Muscle of back (tissue), 3 donors: ENCODE measurements at regions not wholly inside any gene's neighbourhood (a gene's known extent, or its start where the extent isn't known, plus 50 kb on each side); places are given as distances from the start of the nearest gene placed in this dataset.
"Not testable (repeated sequence)": the region's sequence is repeated elsewhere in the genome, so short reads cannot be mapped to it uniquely, and the experiment has no call there.

ENCODE experiments used
- DNase-seq, 3 donors: peaks; one replicate each; pipeline versions ENCODE4 v3.0.0 to v3.0.0-alpha.2; 2013

DNA sequence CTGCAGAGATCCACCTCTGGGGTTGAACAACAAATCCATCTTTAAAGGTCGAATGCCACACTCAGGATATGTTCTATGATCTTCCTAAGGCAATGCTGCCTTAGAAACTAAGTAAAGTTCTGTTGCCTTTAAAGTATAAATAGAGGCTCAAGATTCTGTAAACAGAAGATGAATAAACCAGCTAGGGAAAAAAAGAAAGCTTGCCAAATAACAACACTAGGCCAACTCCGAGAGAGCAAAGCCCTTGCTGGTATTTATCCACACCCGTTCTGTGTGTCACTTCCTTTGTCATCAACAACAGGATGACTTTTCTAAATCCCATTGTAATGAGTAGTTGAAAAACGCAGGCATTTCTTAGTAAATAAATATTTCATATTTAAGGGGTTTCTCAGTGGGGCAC, 330.0 kb upstream of the GLI3 start:
- no peak for DNase-seq

DNA sequence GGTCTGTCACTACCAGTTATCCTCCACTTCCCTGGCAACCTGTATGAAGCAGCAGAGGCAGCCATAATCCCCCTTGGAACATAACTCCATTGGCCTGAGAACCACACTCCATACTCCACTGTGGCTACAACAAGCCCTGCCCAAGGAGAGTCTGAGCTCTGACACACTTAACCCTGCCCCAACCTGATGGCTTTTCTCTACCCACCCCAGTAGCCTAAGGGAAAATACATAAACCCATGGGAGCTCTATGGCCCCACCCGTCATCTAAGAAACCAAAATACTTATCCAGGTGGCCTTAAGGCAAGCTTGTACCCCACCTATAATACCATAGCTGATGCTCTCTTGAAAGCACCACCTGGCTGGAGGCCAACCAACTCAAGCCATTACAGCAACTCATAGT, 324.8 kb upstream of the GLI3 start:
- DNase-seq = no peak

DNA sequence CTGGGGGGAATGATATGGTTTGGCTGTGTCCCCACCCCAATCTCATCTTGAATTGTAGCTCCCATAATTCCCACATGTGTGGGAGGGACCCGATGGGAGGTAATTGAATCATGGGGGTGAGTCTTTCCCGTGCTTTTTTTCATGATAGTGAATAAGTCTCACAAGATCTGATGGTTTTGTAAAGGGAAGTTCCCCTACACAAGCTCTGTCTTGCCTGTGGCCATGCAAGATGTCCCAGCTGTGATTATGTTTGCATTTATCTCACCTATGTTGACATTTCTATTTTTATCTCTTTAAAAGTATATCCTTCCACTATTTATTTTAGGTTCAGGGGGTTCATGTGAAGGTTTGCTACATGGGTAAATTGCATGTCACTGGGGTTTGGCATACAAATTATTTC, 323.9 kb upstream of the GLI3 start:
- no peak for DNase-seq

DNA sequence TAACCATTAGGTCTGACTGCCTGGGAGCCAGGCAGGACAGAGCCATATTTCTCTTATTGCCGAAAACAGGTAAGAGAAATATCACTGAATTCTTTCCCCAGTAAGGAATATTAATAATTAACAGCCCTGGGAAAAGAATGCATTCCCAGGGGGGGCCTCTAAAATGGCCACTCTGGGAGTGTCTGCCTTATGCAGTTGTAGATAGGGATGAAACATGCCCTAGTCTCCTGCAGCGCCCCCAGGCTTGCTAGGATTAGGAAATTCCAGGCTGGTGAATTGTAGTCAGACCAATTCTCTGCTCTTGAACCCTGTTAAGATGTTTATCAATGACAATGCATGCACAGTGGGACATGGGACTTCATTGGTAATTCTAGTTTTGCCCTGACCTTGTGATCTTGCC, 317.9 kb upstream of the GLI3 start:
- DNase-seq = not testable (repeated sequence)

DNA sequence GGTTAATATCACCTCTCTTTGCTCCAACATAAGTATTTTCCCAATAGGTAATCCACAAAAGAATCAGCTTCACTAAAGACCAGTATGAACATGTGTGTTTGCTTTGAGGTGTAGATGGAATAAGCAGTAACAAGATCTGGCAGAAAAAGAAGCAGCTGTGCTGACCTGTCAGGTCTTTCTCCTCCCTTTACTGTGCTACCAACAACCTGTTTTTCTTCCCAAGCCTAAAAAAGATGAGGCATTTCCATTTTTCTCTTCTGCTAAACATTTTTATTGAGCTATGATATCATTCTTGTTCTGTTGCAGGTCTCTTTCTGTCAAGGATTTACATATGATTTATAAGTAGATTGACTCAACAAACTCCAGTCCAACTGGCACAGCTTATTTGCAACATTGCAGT, 315.2 kb upstream of the GLI3 start:
- no peak for DNase-seq

DNA sequence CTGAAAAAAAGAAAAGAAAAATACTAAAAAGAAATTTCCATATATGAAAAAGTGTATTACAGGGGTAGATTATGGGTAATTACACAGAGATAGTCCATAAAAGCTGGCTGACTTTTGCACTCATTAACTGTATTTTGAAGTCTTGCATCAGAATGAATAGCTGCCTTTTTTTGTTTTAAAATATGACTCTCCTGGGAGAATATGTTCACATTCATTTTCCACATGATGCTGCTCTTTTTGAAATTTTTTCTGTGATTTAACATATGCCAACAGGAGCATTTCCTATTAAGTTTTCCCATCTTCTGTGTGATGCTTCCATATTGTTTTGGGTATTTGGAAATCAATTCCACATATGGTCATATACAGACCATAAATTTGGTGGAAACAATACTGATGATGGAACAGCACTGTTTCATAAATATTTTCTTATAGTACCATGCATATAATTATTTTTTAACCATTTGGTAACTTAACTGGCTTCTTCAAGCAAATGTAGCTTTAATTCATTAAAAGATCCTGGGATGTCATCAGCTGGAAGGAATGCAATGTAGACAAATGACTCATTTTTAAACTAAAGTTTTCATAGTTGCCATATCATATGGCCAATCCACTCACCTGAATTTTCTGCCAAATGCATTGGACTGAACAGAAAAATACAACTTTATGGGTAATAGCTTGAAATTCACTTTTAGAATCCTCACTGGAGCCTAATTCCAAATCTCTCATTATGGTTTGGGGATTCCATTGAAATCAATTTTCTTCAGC, 313.9 kb upstream of the GLI3 start:
- DNase-seq = no peak

DNA sequence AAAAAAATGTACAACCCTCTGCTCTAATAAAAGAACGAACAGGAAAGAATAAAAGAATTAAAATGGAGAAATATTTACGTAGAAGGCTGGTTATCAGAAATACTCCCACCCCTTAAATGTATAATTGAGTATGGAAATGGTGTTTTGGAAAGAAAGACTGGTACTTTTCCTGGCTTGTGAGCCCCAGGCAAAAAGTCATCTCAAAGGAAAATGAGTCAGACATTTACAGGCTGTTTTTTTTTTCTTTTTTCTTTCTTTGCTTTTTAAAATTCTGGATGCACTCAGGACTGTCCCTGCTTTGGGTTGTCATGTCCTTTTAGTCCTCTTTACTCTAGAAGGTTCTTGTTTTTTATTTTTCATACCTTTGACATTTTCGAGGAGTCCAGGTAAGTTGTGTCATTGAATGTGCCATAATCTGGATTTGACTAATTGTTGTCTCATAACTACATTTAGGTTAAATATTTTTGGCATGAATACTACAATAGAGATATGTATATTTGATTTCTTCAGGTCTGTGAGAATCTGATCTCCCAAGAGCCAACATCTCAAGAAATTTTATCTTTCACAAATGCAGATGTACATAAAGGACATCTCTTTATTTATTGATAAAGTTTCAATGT, 313.0 kb upstream of the GLI3 start:
- no peak for DNase-seq

DNA sequence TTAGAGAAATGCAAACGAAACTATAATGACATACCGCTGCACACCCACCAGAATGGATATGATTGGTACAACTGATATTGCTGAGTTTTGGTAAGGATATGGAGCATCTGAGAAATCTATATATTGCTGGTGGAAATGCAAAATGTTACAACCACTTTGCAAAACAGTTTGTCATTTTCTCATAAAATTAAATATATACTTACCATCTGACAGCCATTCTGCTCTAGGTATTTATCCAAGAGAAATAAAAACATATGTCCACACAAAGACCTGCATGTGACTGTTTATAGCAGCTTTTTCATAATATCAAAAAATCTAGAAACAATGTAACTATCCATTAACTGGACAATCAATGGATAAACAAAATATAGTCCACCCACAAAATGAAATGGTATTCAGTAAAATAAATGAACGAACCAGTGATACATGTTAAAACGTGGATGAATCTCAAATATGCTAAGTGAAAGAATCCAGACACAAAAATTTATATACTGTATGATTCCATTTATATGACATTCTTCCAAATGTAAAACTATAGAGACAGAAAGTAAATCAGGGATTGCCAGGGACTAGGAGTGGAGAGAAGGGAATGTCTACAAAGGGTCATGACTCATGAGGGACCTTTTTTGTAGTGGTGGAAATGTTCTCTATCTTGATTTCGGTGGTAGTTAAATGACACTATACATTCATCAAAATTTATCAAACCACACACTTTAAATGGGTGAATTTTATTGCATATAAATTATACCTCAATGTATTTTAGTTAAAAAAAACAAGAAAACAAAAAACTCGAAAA, 312.0 kb upstream of the GLI3 start:
- no peak for DNase-seq

DNA sequence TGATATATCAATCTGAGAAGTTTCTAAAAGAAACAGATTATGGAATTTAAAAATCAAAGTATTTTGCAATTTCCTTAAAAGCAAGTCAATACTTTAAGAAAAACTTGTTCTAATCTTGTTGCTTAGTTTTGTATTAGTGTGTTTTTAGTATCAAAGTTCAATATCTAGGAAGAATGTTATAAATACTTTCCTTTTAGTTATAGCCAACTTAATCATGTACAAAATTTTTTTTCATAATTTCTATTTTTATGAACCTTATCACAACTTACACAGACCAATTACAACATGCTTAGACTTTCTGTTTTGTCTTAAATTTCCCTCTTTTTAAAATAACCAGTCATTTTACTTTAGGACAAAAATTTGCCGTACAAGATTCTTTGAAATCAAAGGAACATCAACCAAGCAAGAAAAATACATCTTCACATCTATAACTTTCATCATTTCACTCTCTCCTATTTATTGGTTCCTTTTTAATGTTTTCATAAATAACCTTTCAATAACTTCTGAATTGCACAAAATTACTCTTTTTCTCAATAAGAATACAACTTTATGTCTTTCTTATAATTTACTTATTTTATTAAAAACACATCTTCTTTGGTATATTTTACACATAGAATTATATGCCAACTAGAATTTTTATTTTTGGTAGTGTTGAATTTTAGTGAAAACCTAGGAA, 308.2 kb upstream of the GLI3 start:
- no peak for DNase-seq

DNA sequence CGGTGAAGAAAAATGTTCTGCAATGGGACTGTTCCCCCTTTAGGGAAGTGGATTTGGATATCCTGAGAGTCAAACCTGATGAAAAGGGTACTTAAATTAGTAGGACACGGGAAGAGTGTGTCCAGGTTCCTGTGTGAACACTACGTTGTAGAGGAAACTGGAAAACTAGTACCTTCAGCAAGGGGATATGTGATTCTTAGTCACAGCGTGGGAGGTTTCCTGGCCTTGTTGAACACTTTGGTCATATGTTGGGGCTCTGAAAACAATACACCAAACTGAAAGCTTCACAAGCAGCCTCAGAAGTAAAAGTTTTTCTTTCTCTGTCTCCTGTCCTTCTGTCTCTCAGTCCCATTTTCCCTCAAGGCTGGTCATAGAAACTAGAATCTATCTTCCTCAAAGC, 306.9 kb upstream of the GLI3 start:
- DNase-seq = no peak

DNA sequence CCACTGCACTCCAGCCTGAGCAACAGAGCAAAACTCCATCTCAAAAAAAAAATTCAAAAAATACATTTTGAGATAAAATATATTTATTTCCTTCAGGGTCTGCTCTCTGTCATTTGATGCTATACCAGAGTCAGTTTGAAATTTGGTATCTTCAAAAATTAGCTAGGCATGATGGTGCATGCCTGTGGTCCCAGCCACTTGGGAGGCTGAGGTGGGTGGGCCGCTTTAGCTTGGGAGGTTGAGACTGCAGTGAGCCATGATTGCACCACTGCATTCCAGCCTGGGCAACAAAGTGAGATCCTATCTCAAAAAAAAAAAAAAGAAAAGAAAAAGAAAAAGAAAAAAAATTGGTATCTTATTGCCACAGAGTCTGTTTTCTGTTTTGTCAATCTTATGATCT, 305.4 kb upstream of the GLI3 start:
- DNase-seq = not testable (repeated sequence)

DNA sequence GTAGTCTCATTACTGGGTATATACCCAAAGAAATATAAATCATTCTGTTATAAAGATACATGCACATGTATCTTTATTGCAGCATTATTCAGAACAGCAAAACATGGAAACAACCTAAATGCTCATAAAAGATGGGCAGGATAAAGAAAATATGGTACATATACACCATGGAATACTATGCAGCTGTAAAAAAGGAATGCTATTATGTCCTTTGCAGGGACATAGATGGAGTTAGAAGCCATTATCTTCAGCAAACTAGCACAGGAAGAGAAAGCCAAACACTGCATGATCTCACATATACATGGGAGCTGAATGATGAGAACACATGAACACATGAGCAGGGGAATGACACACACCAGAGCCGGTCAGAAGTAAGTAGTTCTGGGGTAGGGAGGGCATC, 297.4 kb upstream of the GLI3 start:
- no peak for DNase-seq

DNA sequence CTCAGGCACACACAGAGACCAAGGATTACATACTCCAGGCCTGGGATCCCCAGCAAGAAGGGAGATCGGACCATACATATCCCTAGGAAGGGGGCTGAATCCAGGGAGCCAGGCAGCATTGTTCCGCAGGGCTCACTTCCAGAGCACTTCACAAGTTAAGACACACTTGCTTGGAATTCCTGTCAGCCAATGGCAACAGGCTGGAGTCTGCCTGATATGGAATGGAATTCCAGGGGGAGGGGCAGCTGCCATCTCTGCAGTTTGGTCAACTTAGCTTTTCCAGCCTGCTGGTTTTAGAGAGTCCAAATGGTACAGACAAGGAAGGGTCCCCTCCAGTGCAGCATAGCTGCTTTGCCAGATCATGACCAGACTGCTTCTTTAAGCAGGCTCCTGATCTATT, 290.0 kb upstream of the GLI3 start:
- no peak for DNase-seq

DNA sequence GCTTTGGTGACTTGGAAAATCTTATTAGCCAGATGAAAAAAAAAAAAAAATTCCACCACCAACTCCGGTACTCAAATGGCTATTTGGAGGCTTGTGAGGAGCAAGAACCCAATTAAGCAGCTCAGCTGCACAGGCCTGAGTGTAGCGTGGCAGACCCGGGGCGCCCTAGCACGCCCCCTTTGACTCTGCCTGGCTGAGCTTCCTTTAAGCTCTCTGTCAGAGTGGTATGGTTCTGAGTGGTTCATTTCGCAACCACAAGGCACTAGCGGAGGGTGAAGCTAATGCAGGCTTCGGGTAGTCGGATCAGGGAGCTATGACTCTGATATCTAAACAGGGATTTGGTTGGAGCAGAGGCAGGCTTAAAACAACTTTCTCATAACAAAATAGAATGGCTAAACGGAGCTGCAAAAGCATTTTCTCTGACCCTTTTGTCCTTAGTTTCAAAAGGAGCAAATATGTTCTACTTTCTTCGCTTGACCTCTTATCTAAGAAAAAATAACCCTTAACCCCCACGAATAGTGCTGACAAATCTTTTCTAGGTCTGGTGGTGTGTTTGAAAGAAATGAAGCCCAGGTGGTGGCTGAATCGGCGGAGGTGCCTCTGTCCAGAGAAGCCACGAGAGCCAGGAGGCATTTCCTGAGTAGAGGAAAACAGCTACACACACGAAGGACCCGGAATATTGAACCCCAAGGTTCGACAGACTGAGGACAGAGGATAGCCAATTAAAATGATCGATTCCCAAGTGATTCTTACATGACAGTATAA, 285.4 kb upstream of the GLI3 start:
- DNase-seq = peak in 1 of 3 donors; percentile 7

DNA sequence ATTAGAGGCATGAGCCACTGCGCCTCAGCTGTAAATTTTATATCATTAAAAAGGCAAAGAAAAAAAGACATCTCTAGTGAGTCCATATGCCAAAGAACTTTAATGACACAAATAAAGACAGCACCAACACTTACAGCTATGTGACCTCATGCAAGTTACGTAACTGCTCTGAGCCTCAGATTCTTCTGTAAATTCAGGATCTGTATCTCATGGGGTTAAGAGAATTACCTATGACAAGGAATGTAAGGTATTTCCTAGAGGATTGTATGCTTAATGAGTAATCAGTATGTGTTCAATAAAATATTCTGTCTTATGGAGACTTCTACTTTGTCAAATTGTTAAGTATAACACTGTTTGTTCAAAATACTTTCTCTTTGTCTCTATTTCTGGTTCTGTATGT, 274.0 kb upstream of the GLI3 start:
- DNase-seq = peak in 1 of 3 donors; percentile 19

DNA sequence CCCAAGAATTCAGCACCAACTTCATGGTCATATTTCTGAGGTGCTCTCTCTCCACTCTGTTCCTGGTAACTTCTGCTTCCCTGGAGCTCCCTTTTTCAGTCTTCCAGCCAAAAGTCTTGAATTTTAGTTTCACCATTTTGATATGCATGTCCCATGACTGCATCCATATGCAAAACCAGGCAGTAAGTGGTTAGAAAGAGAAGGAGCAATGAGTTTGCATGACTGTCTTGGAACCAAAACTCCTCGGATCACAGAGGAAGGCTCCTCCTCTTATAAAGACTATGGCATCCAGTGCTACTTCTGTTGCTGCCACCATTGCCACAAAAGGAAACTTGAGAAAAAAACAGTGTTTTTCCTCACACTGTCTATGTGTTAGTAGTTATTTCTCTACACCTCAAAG, 269.1 kb upstream of the GLI3 start:
- no peak for DNase-seq

DNA sequence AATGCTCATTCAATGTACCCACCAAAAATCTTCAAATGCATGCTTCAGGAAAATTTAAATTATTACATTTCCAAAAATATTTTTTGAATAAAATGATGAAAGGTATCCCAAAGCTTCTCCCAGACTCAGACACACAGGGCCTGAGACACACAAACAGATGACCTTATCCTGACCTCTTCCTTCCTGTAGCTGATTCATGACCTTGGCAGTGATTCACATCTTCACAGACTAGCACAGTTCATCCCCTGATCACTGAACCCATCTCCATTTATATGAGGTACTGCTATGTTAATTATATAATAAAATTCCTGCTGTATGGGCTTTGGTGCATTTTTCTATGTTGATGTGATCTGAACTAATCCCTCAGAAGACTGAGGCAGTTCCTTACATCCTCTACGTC, 265.0 kb upstream of the GLI3 start:
- peak in 1 of 3 donors; percentile 64 for DNase-seq

DNA sequence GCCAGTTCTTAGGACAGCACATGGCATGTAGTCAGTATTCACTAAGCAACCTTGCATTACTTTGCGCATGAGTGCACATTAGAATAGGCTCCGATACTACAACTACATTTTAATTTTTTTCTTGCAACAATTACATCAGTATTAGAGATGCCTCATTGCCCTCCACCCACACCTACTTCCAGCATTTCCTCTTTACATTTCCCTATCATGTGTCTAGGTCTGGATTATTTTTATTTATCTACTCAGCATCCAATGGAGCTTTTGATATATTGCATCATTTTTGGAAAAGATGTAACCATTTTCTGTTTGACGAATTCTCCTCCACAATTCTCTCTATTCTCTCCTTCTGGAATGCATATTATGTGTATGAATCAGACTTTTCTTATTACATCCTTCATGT, 258.2 kb upstream of the GLI3 start:
- no peak for DNase-seq

DNA sequence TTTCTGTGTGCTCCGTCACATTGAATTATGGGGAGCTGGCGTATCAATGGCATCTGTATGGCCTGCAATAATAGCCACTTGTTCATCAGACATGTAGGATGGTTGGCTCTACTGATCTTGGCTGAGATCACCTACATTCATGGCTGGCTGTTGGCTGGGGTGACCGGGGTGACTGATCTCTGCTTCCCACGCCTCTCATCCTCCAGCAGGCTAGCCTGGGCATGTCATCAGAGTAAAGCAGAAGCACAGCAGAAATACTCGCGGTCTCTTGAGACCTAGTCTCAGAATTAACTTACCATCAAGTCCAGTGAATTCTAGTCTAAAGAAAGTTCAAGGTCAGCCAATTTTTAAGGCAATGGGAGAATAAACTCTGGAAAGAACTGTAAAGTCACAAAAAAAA, 257.7 kb upstream of the GLI3 start:
- DNase-seq = no peak

DNA sequence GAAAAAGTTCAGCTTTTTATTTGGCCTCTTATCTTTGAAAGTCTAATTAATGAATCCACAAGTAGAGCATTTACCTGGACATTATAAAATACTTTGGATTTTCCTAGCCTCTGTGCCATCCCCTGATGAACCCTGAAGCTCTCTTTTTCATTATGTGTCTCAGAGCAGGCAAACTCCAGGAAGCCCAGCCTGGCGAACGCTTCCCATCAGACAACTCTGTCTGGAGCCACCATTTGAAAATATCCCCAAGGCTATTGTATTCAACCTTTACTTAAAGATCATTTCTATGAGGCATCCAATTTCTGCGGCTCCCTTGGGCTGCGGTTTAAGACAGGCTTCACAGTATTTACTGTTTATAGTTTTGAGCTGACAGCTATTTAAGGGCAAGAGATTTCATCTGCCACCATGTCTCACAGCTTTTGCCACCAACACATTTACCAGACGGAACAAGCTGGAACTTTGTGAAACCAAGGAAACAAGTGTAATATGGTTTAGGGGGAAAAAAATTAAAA, 257.2 kb upstream of the GLI3 start:
- DNase-seq = peak in 1 of 3 donors; percentile 19

DNA sequence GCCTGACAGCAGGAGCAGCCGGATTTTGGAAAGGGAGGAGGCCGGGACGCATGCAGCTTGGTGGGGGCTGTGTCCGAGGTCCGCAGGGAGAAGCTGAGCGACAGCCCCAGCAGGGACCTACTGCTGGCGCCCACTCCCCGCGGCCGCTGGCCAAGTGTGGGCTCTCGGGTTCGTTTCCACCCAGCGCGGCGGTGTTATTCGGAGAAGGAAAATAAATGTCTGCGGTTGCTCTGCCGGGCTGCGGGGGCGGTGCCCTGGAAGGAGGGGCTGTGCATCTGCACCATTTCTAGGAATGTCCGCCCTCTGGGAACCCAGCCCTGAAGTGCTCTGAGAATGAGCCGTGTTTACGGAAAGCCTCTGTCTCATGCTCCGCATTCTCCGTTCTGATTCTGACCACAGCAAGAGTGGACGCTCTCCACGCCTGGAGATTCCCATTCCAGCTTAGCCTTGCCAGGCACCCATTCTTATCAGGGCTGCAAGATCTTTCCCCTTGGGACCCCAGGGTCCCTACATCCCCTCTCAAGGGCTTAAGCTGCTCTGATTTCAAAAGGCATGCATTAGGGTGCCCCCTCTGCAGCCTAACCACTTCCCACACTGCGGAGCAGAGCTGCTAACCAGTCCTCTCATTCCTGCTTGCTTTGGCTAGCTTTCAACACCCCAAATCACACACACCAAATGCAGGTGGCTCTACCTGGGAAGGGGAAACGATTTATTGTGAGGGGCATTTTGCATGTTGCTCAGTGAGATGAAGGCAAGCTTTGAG, 256.6 kb upstream of the GLI3 start:
- DNase-seq = peak; percentile 84 to 93 (median 90)
